Astrocyte (in vitro differentiated cells and primary cell): ENCODE measurements at regions not wholly inside any gene's neighbourhood (a gene's known extent, or its start where the extent isn't known, plus 50 kb on each side); places are given as distances from the start of the nearest gene placed in this dataset.

Experiments
- DNase-seq: peaks from one replicate; pipeline ENCODE4 v3.0.0-alpha.2; 2010; ENCODE audit warnings: low read depth
- FAIRE-seq: peaks from 2 replicates; lab custom pipeline; 2011; peaks lifted over from hg19 to GRCh38; lab: Jason Lieb, UNC
- H2AFZ ChIP-seq: 2 replicates; pipeline ENCODE4 v1.6.0; 2012; ENCODE audit warnings: low read depth, low read length, inconsistent platforms
- H3K27ac ChIP-seq: 2 replicates; pipeline ENCODE4 v1.5.1; 2011; ENCODE audit warnings: low read depth, low read length, inconsistent platforms
- H3K27me3 ChIP-seq: 2 replicates; pipeline ENCODE4 v1.6.0; 2011; ENCODE audit warnings: low read length, inconsistent platforms; ENCODE audit not compliant: insufficient read depth
- H3K36me3 ChIP-seq: 2 replicates; pipeline ENCODE4 v1.5.1; 2011; ENCODE audit warnings: low read length, inconsistent platforms; ENCODE audit not compliant: insufficient read depth
- H3K4me1 ChIP-seq: 2 replicates; pipeline ENCODE4 v1.5.1; 2011; ENCODE audit warnings: low read length, inconsistent platforms; ENCODE audit not compliant: insufficient read depth
- H3K4me2 ChIP-seq: 2 replicates; pipeline ENCODE4 v1.6.0; 2012; ENCODE audit warnings: low read length, inconsistent platforms
- H3K4me3 ChIP-seq: 2 replicates; pipeline ENCODE4 v1.5.1; 2011; ENCODE audit warnings: low read depth, mild to moderate bottlenecking, low read length, inconsistent platforms; ENCODE audit not compliant: insufficient read depth
- H3K79me2 ChIP-seq: 2 replicates; pipeline ENCODE4 v1.6.0; 2012; ENCODE audit warnings: mild to moderate bottlenecking, low read length, inconsistent platforms; ENCODE audit not compliant: insufficient read depth
- H3K9ac ChIP-seq: 2 replicates; pipeline ENCODE4 v1.6.0; 2012; ENCODE audit warnings: mild to moderate bottlenecking, low read length, inconsistent platforms
- H3K9me3 ChIP-seq: 2 replicates; pipeline ENCODE4 v1.5.1; 2012; ENCODE audit warnings: low read depth, mild to moderate bottlenecking, low read length, inconsistent platforms; ENCODE audit not compliant: insufficient read depth
- H4K20me1 ChIP-seq: 2 replicates; pipeline ENCODE4 v1.6.0; 2012; ENCODE audit warnings: low read length, inconsistent platforms; ENCODE audit not compliant: insufficient read depth
- H3K27ac Mint-ChIP-seq: one replicate; pipeline ENCODE4 v1.8.0; 2021; ENCODE audit warnings: mild to moderate bottlenecking, mixed read lengths; ENCODE audit not compliant: unreplicated experiment
- H3K27me3 Mint-ChIP-seq: one replicate; pipeline ENCODE4 v1.8.0; 2021; ENCODE audit warnings: low read depth, mixed read lengths; ENCODE audit not compliant: unreplicated experiment
- H3K36me3 Mint-ChIP-seq: one replicate; pipeline ENCODE4 v1.8.0; 2021; ENCODE audit warnings: low read depth, mixed read lengths; ENCODE audit not compliant: unreplicated experiment
- H3K4me1 Mint-ChIP-seq: one replicate; pipeline ENCODE4 v1.8.0; 2021; ENCODE audit warnings: low read depth, mixed read lengths; ENCODE audit not compliant: unreplicated experiment
- H3K4me3 Mint-ChIP-seq: one replicate; pipeline ENCODE4 v1.8.0; 2021; ENCODE audit warnings: mild to moderate bottlenecking, moderate library complexity, mixed read lengths; ENCODE audit not compliant: unreplicated experiment
- H3K9me3 Mint-ChIP-seq: one replicate; pipeline ENCODE4 v1.8.0; 2021; ENCODE audit warnings: mild to moderate bottlenecking, mixed read lengths; ENCODE audit not compliant: unreplicated experiment
- EZH2 ChIP-seq: IDR thresholded peaks from 2 replicates; pipeline ENCODE4 v1.6.1; 2012; ENCODE audit warnings: mild to moderate bottlenecking, low read length, inconsistent platforms; ENCODE audit not compliant: insufficient read depth
- TF ChIP-seq, protein P1 (sequence below): IDR thresholded peaks from 2 replicates; pipeline ENCODE4 v1.5.1; 2011; ENCODE audit warnings: low read depth, mild to moderate bottlenecking, inconsistent platforms, low read length, moderate library complexity; ENCODE audit not compliant: insufficient read depth

DNA sequence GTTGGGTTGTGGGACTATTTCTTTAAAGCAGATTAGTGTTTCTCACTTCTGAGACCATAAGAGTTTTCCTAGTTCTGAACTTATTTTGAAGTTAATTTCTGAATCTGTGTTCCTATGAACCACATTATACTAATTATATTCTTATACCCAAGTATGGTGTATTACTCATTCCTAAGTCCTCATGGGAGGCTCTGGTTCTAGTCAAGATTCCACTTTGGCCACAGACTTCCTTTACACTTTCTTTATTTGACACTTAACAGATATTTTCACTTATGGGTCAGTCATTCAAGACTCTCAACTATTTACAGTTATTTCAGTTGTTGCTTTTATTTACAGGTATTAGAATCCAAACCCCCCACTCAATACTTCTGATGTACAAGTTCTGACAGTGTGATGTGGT is 937.2 kb upstream of the TYRP1 start:
- Mint-ChIP-seq H3K4me1 (peaks cover 3% of the 10 kb centered on the region), H3K36me3 (no peaks in the 10 kb centered on the region), H3K27ac (no peak overlapping the region), H3K9me3 (no peaks in the 10 kb centered on the region), H3K4me3 (no peak overlapping the region), H3K27me3 (no peaks in the 10 kb centered on the region)
- Histone ChIP-seq H3K79me2 (no peaks in the 10 kb centered on the region), H3K4me3 (no peak overlapping the region), H3K27me3 (no peaks in the 10 kb centered on the region), H3K27ac (no peak overlapping the region), H3K9ac (no peak overlapping the region), H2AFZ (no peak overlapping the region), H3K36me3 (no peaks in the 10 kb centered on the region), H3K9me3 (no peaks in the 10 kb centered on the region), H3K4me1 (no peaks in the 10 kb centered on the region), H4K20me1 (no peaks in the 10 kb centered on the region), H3K4me2 (no peak overlapping the region)
- TF ChIP-seq EZH2: no peak
- TF ChIP-seq, protein P1, sequence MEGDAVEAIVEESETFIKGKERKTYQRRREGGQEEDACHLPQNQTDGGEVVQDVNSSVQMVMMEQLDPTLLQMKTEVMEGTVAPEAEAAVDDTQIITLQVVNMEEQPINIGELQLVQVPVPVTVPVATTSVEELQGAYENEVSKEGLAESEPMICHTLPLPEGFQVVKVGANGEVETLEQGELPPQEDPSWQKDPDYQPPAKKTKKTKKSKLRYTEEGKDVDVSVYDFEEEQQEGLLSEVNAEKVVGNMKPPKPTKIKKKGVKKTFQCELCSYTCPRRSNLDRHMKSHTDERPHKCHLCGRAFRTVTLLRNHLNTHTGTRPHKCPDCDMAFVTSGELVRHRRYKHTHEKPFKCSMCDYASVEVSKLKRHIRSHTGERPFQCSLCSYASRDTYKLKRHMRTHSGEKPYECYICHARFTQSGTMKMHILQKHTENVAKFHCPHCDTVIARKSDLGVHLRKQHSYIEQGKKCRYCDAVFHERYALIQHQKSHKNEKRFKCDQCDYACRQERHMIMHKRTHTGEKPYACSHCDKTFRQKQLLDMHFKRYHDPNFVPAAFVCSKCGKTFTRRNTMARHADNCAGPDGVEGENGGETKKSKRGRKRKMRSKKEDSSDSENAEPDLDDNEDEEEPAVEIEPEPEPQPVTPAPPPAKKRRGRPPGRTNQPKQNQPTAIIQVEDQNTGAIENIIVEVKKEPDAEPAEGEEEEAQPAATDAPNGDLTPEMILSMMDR: no peak
- FAIRE-seq: no peak
- no peak for DNase-seq

DNA sequence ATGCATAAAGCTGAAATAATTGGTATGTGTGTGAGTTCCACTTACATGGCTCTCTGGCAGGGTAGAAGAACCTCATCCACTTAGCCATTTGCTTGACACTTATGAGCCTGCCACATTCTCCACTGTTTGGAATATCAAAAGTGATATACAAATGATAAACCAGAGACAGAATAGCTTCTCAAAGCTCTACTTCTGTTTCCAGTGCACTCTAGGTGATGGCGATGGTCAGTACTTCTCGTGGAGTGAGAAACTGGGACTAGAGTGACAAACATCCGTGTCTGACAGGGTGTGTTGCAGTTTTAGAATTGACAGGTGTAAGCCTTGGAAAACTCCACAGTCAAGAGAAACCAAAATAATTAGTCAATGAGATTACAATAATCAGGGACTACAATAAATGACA is 935.8 kb upstream of the TYRP1 start:
- H3K4me1 ChIP-seq: no peaks in the 10 kb centered on the region
- no peak overlapping the region for H3K4me3 ChIP-seq
- peaks cover 3% of the 10 kb centered on the region for H3K4me1 Mint-ChIP-seq
- no peak overlapping the region for H3K9ac ChIP-seq
- H3K36me3 Mint-ChIP-seq: no peaks in the 10 kb centered on the region
- H3K9me3 ChIP-seq: no peaks in the 10 kb centered on the region
- H3K9me3 Mint-ChIP-seq: no peaks in the 10 kb centered on the region
- H3K27me3 Mint-ChIP-seq: no peaks in the 10 kb centered on the region
- TF ChIP-seq, protein P1: no peak
- TF ChIP-seq EZH2: no peak
- H3K36me3 ChIP-seq: no peaks in the 10 kb centered on the region
- H3K4me2 ChIP-seq: no peak overlapping the region
- no peaks in the 10 kb centered on the region for H3K27me3 ChIP-seq
- FAIRE-seq (no peak), DNase-seq (no peak)
- no peak overlapping the region for H3K4me3 Mint-ChIP-seq
- no peaks in the 10 kb centered on the region for H4K20me1 ChIP-seq
- H3K27ac ChIP-seq: no peak overlapping the region
- H3K79me2 ChIP-seq: no peaks in the 10 kb centered on the region
- no peak overlapping the region for H3K27ac Mint-ChIP-seq
- no peak overlapping the region for H2AFZ ChIP-seq

DNA sequence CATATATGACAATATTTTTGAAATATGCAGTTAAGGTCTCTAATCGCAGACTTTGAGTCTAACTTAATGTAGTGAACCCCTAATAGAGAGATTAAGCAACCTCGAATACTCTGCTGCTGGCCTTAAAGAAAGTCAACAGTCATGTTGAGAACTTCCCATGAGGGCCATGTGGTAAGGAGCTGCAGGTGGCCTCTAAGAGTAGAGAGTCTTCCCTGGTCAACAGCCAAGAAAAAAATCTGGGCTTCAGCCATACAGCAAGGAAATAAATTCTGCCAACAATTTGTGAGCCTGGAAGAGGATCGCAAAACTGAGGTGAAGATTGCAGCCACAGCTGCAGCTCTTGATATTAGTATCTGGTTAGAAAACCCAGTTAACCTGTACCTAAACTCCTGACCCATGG is 935.2 kb upstream of the TYRP1 start:
- no peaks in the 10 kb centered on the region for H3K36me3 Mint-ChIP-seq
- no peaks in the 10 kb centered on the region for H3K36me3 ChIP-seq
- H3K9ac ChIP-seq: no peak overlapping the region
- no peaks in the 10 kb centered on the region for H3K27me3 ChIP-seq
- no peak overlapping the region for H3K4me3 Mint-ChIP-seq
- H3K9me3 Mint-ChIP-seq: no peaks in the 10 kb centered on the region
- no peaks in the 10 kb centered on the region for H3K4me1 ChIP-seq
- no peaks in the 10 kb centered on the region for H4K20me1 ChIP-seq
- TF ChIP-seq, protein P1: no peak
- TF ChIP-seq EZH2: no peak
- H3K79me2 ChIP-seq: no peaks in the 10 kb centered on the region
- H3K4me2 ChIP-seq: no peak overlapping the region
- H3K27me3 Mint-ChIP-seq: no peaks in the 10 kb centered on the region
- no peaks in the 10 kb centered on the region for H3K9me3 ChIP-seq
- no peak overlapping the region for H3K27ac Mint-ChIP-seq
- H3K27ac ChIP-seq: no peak overlapping the region
- no peak overlapping the region for H3K4me3 ChIP-seq
- no peak for DNase-seq
- no peak for FAIRE-seq
- no peak overlapping the region for H2AFZ ChIP-seq
- peaks cover 3% of the 10 kb centered on the region for H3K4me1 Mint-ChIP-seq
